HEK293T (cell line): ENCODE measurements at regions not wholly inside any gene's neighbourhood (a gene's known extent, or its start where the extent isn't known, plus 50 kb on each side); places are given as distances from the start of the nearest gene placed in this dataset.
"Not testable (repeated sequence)": the region's sequence is repeated elsewhere in the genome, so short reads cannot be mapped to it uniquely, and the experiment has no call there.

Experiments used
- ARNT ChIP-seq: fragments of 450-650 bp; IDR thresholded peaks from 2 replicates; pipeline ENCODE4 v1.6.1; 2017; ENCODE audit warnings: mild to moderate bottlenecking
- BHLHE40 ChIP-seq: fragments of 450-650 bp; IDR thresholded peaks from 2 replicates; pipeline ENCODE4 v1.6.1; 2016; ENCODE audit warnings: mild to moderate bottlenecking, moderate library complexity, borderline replicate concordance
- ELF4 ChIP-seq: fragments of 450-650 bp; IDR thresholded peaks from 2 replicates; pipeline ENCODE4 v1.6.1; 2017; ENCODE audit warnings: antibody characterized with exemption
- HDGF ChIP-seq: fragments of 450-650 bp; IDR thresholded peaks from 2 replicates; pipeline ENCODE4 v1.6.1; 2017; ENCODE audit warnings: antibody characterized with exemption, borderline replicate concordance
- L3MBTL2 ChIP-seq: fragments of 450-650 bp; conservative IDR thresholded peaks from 2 replicates; pipeline ENCODE4 v1.6.1; 2016; ENCODE audit warnings: mild to moderate bottlenecking
- SP1 ChIP-seq: fragments of 450-650 bp; IDR thresholded peaks from 2 replicates; pipeline ENCODE4 v1.6.1; 2017

DNA sequence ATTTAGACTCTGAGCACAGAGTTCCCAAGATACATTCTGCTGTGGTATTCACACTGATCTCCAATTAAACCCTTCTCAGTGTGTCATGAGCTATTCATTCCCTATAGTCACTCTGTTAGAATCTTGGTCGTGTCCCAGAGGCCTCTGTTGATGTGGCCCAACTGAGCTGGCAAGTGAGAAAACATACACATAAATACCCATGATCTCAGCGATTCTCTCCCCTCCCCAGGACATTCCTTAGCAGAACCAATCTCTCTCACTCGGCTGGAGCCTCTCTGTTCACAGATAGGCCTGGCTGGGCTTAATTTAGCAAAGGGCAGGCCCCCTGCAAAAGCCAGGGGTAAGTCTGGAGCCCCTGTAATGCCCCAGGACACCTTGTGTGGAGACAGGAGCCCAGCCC, 130.8 kb upstream of the NBPF26 start:
- not testable (repeated sequence) for TF ChIP-seq SP1, ELF4, ARNT, BHLHE40, L3MBTL2, HDGF
